ENCODE measurements at regions not wholly inside any gene's neighbourhood (a gene's known extent, or its start where the extent isn't known, plus 50 kb on each side); places are given as distances from the start of the nearest gene placed in this dataset.

GRCh38 chr18:22106536-22107292 lies 62.7 kb upstream of the GATA6 start:
- no peaks in the 10 kb centered on the region for H3K9me3 ChIP-seq (ENCODE audit: low read length)
- no peaks in the 10 kb centered on the region for H3F3A ChIP-seq (ENCODE audit: insufficient read depth, low read length, poor library complexity, severe bottlenecking)
- H3K27me3 ChIP-seq (ENCODE audit: insufficient read depth, low read depth, low read length), result no peaks in the 10 kb centered on the region
- H3K79me2 ChIP-seq (replicated peaks; ENCODE audit: insufficient read depth, low read length), result no peaks in the 10 kb centered on the region
- H3K27ac ChIP-seq (ENCODE audit: low read length), result no peak overlapping the region
- no peak for TF ChIP-seq EP300 (conservative IDR thresholded peaks at IDR 0.05; ENCODE audit: poor library complexity, severe bottlenecking)
- no peak for TF ChIP-seq SMC3 (conservative IDR thresholded peaks at IDR 0.05; ENCODE audit: poor library complexity)
- TF ChIP-seq POLR2AphosphoS5 (IDR thresholded peaks at IDR 0.05), result no peak
- no peak for TF ChIP-seq REST (IDR thresholded peaks at IDR 0.05; ENCODE audit: borderline replicate concordance)
- no peak for TF ChIP-seq CTCF (IDR thresholded peaks at IDR 0.05; ENCODE audit: poor library complexity, severe bottlenecking)
- TF ChIP-seq EZH2 (IDR thresholded peaks at IDR 0.05; ENCODE audit: borderline replicate concordance, insufficient read depth, low read length, poor library complexity, severe bottlenecking), result no peak
- TF ChIP-seq RAD21 (conservative IDR thresholded peaks at IDR 0.05), result no peak
- TF ChIP-seq TAF1 (IDR thresholded peaks at IDR 0.05; ENCODE audit: low read depth), result no peak
- no peak for TF ChIP-seq MXI1 (conservative IDR thresholded peaks at IDR 0.05; ENCODE audit: poor library complexity, severe bottlenecking)
- H4K20me1 ChIP-seq (ENCODE audit: insufficient read depth), result no peaks in the 10 kb centered on the region
- no peak overlapping the region for H3K9ac ChIP-seq (ENCODE audit: low read length)
- H3K4me2 ChIP-seq (ENCODE audit: low read length), result no peak overlapping the region
- H3K9me2 ChIP-seq (ENCODE audit: insufficient read depth, low read length), result no peaks in the 10 kb centered on the region
- no peaks in the 10 kb centered on the region for H3K36me3 ChIP-seq (ENCODE audit: insufficient read depth, low read length)
- no peak overlapping the region for H3K4me3 ChIP-seq (ENCODE audit: low read length)
- no peak overlapping the region for H2AFZ ChIP-seq (ENCODE audit: low read depth, low read length)

GRCh38 chr18:22108674-22109073 lies 60.7 kb upstream of the GATA6 start:
- no peak overlapping the region for H3K9ac ChIP-seq (ENCODE audit: low read length)
- no peaks in the 10 kb centered on the region for H4K20me1 ChIP-seq (ENCODE audit: insufficient read depth)
- TF ChIP-seq POLR2AphosphoS5 (IDR thresholded peaks at IDR 0.05), result no peak
- TF ChIP-seq CTCF (IDR thresholded peaks at IDR 0.05; ENCODE audit: poor library complexity, severe bottlenecking), result no peak
- TF ChIP-seq EP300 (conservative IDR thresholded peaks at IDR 0.05; ENCODE audit: poor library complexity, severe bottlenecking), result no peak
- TF ChIP-seq MXI1 (conservative IDR thresholded peaks at IDR 0.05; ENCODE audit: poor library complexity, severe bottlenecking), result no peak
- TF ChIP-seq EZH2 (IDR thresholded peaks at IDR 0.05; ENCODE audit: borderline replicate concordance, insufficient read depth, low read length, poor library complexity, severe bottlenecking), result no peak
- TF ChIP-seq RAD21 (conservative IDR thresholded peaks at IDR 0.05), result no peak
- no peaks in the 10 kb centered on the region for H3F3A ChIP-seq (ENCODE audit: insufficient read depth, low read length, poor library complexity, severe bottlenecking)
- no peaks in the 10 kb centered on the region for H3K9me3 ChIP-seq (ENCODE audit: low read length)
- H3K4me2 ChIP-seq (ENCODE audit: low read length), result no peak overlapping the region
- H3K36me3 ChIP-seq (ENCODE audit: insufficient read depth, low read length), result no peaks in the 10 kb centered on the region
- no peaks in the 10 kb centered on the region for H3K9me2 ChIP-seq (ENCODE audit: insufficient read depth, low read length)
- H3K79me2 ChIP-seq (replicated peaks; ENCODE audit: insufficient read depth, low read length), result no peaks in the 10 kb centered on the region
- no peak overlapping the region for H3K27ac ChIP-seq (ENCODE audit: low read length)
- no peaks in the 10 kb centered on the region for H3K27me3 ChIP-seq (ENCODE audit: insufficient read depth, low read depth, low read length)
- H3K4me3 ChIP-seq (ENCODE audit: low read length), result no peak overlapping the region
- no peak overlapping the region for H2AFZ ChIP-seq (ENCODE audit: low read depth, low read length)
